A549 (cell line): ENCODE measurements at regions not wholly inside any gene's neighbourhood (a gene's known extent, or its start where the extent isn't known, plus 50 kb on each side); places are given as distances from the start of the nearest gene placed in this dataset.

ENCODE experiments used
- ATAC-seq, 2 experiments: fragments of 200-7000 bp in 1 of 2; fragments of >200 bp in 1 of 2; cut with Nextera tagmentation in 1 of 2; cut with Tn5 transposase in 1 of 2; 3 replicates each; pipeline versions ENCODE4 v1.8.0 to v1.9.1; 2018 to 2020; ENCODE audit warnings: mild to moderate bottlenecking in 1 of 2, moderate library complexity in 1 of 2
- CTCF ChIA-PET: fragments of 300-600 bp; sonication (Branson Sonifier 250); formaldehyde crosslinking; extraction: SDS; loops from one replicate; lab custom pipeline; 2021; ENCODE audit warnings: antibody characterized with exemption, inconsistent platforms; lab: Yijun Ruan, JAX
- POLR2A ChIA-PET: fragments of 350-600 bp; formaldehyde crosslinking; extraction: SDS; loops from one replicate; lab custom pipeline; 2021; ENCODE audit warnings: antibody characterized with exemption, inconsistent platforms; lab: Yijun Ruan, JAX
- DNase-seq, 2 experiments: peaks; one replicate each; pipeline versions ENCODE4 v3.0.0 to v3.0.0-alpha.2; 2011 to 2016; ENCODE audit warnings: low read depth in 1 of 2, low spot score in 1 of 2
- FAIRE-seq: peaks from 2 replicates; lab custom pipeline; 2011; peaks lifted over from hg19 to GRCh38; lab: Jason Lieb, UNC
- H3K27ac ChIP-seq, 2 experiments: fragments of >200 bp; sonication (Bioruptor Twin); formaldehyde crosslinking; 3 replicates each; pipeline ENCODE4 v1.5.1; 2016 to 2017
- H3K4me1 ChIP-seq: fragments of >200 bp; sonication (Bioruptor Twin); formaldehyde crosslinking; 3 replicates; pipeline ENCODE4 v1.6.1; 2016
- H3K4me2 ChIP-seq: fragments of >200 bp; sonication (Bioruptor Twin); formaldehyde crosslinking; 3 replicates; pipeline ENCODE4 v1.6.1; 2016
- H3K4me3 ChIP-seq: fragments of >200 bp; sonication (Bioruptor Twin); formaldehyde crosslinking; 3 replicates; pipeline ENCODE4 v1.5.1; 2016
- H3K9me3 ChIP-seq: fragments of >200 bp; sonication (Bioruptor Twin); formaldehyde crosslinking; 3 replicates; pipeline ENCODE4 v1.6.1; 2016
- ATOH8 ChIP-seq: fragments of 250-450 bp; sonication (Bioruptor Pico); IDR thresholded peaks from 2 replicates; pipeline ENCODE4 v1.5.0; 2020; ENCODE audit warnings: low read depth, mild to moderate bottlenecking, moderate library complexity
- CBX8 ChIP-seq: fragments of 200-600 bp; sonication (generic); IDR thresholded peaks from 2 replicates; pipeline ENCODE4 v1.6.1; 2016
- CHD2 ChIP-seq: fragments of 150-350 bp; IDR thresholded peaks from 2 replicates; pipeline ENCODE4 v1.6.1; 2014; ENCODE audit warnings: low read length; ENCODE audit not compliant: partially characterized antibody
- E2F6 ChIP-seq: IDR thresholded peaks from 2 replicates; pipeline ENCODE4 v1.6.1; 2012; ENCODE audit warnings: low read depth, borderline replicate concordance
- ESRRA ChIP-seq: fragments of 150-350 bp; IDR thresholded peaks from 2 replicates; pipeline ENCODE4 v1.6.1; 2014; ENCODE audit warnings: mild to moderate bottlenecking, low read length, borderline replicate concordance
- FOSB ChIP-seq: fragments of 250-450 bp; sonication (Bioruptor Pico); IDR thresholded peaks from 2 replicates; pipeline ENCODE4 v1.5.0; 2020; ENCODE audit warnings: mild to moderate bottlenecking, moderate library complexity
- HOXA7 ChIP-seq: fragments of 250-450 bp; sonication (Bioruptor Pico); IDR thresholded peaks from 2 replicates; pipeline ENCODE4 v1.5.0; 2020; ENCODE audit warnings: mild to moderate bottlenecking, moderate library complexity
- KDM5A ChIP-seq: fragments of 200-600 bp; sonication (generic); IDR thresholded peaks from 2 replicates; pipeline ENCODE4 v1.6.1; 2016; ENCODE audit warnings: antibody characterized with exemption, mild to moderate bottlenecking
- MAFK ChIP-seq: fragments of 450-650 bp; IDR thresholded peaks from 2 replicates; pipeline ENCODE4 v1.6.1; 2014; ENCODE audit not compliant: partially characterized antibody
- MAZ ChIP-seq: fragments of 150-350 bp; IDR thresholded peaks from 2 replicates; pipeline ENCODE4 v1.6.1; 2014; ENCODE audit warnings: antibody characterized with exemption, low read depth, low read length, borderline replicate concordance
- PHF8 ChIP-seq: fragments of 200-600 bp; sonication (generic); IDR thresholded peaks from 2 replicates; pipeline ENCODE4 v1.6.1; 2016; ENCODE audit warnings: low read depth, mild to moderate bottlenecking, antibody characterized with exemption, moderate library complexity, borderline replicate concordance
- RAD21 ChIP-seq, 2 experiments: fragments of >200 bp in 1 of 2; sonication (Bioruptor Twin) in 1 of 2; formaldehyde crosslinking in 1 of 2; IDR thresholded peaks in 1 of 2; conservative IDR thresholded peaks in 1 of 2; 2 replicates in 1 of 2; 3 replicates in 1 of 2; pipeline ENCODE4 v1.6.1; 2012 to 2018; ENCODE audit warnings: inconsistent platforms in 1 of 2
- REST ChIP-seq: fragments of 200-600 bp; sonication (generic); IDR thresholded peaks from 2 replicates; pipeline ENCODE4 v1.6.1; 2016; ENCODE audit warnings: antibody characterized with exemption, mild to moderate bottlenecking, moderate library complexity
- SREBF2 ChIP-seq: fragments of 450-650 bp; IDR thresholded peaks from 2 replicates; pipeline ENCODE4 v1.6.1; 2014; ENCODE audit warnings: mild to moderate bottlenecking, moderate library complexity
- ZNF302 ChIP-seq: fragments of 250-450 bp; sonication (Bioruptor Pico); IDR thresholded peaks from 2 replicates; pipeline ENCODE4 v1.9.0; 2021; ENCODE audit warnings: inconsistent platforms, mild to moderate bottlenecking, moderate library complexity
- WGBS: methylation state at CpG from one replicate; pipeline ENCODE4 v1.1.6; 2017; ENCODE audit errors: missing lambda C conversion rate; 5-methylcytosine and 5-hydroxymethylcytosine counted together

- ChIA-PET POLR2A (no interaction called here), CTCF (interaction anchor here (1.0 kb wide), 1 partner anchor 33 kb away, joined by 3 read pairs; no protein-coding TSS in a partner anchor)
- Histone ChIP-seq H3K4me2 (no peak overlapping the region), H3K27ac (no peak overlapping the region), H3K4me3 (no peak overlapping the region), H3K4me1 (no peaks in the 10 kb centered on the region), H3K9me3 (no peaks in the 10 kb centered on the region)
- ATAC-seq (no peak), DNase-seq (no peak), FAIRE-seq (no peak)
- 2% methylated on average over 4 of the region's 4 CpGs for WGBS
- TF ChIP-seq ATOH8 (CRISPR knock-in tag) (no peak), ESRRA (no peak), MAZ (no peak), KDM5A (no peak)
Measured at GRCh38 chr1:213714645-213715044, 273.1 kb upstream of the PROX1 start.

DNA sequence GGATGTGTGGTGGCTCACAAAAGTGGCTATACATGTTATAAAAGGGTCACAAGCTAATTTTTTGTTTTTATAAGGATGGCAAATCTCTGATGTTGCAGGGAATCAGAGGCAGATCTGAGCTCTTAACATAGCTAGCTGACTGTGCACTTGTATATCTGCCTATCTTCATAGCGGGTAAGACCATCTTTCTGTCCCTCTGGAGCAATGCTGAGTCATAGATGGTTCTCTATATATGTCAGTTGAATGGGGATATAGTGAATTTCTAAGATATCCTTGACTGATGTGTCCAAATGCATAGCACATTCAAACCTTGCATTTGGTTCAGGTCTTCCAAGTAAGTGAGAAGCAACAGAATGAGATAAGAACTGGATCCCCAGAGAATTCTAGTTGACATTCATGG, 272.6 kb upstream of the PROX1 start:
- Histone ChIP-seq H3K4me2 (no peak overlapping the region), H3K4me1 (no peaks in the 10 kb centered on the region), H3K9me3 (no peaks in the 10 kb centered on the region), H3K4me3 (no peak overlapping the region), H3K27ac (no peak overlapping the region)
- POLR2A ChIA-PET, result no interaction called here
- CTCF ChIA-PET, result interaction anchor here (0.6 to 1.0 kb wide), 2 partner anchors 17 to 32 kb away, joined by 3 read pairs; no protein-coding TSS in a partner anchor
- DNase-seq, result no peak
- WGBS, result 9% methylated on average over 1 of the region's 1 CpG
- FAIRE-seq, result no peak
- TF ChIP-seq HOXA7 (CRISPR knock-in tag) (no peak), SREBF2 (no peak), E2F6 (no peak), FOSB (no peak), ZNF302 (CRISPR knock-in tag) (no peak), CBX8 (no peak), PHF8 (no peak)
- ATAC-seq, result no peak

DNA sequence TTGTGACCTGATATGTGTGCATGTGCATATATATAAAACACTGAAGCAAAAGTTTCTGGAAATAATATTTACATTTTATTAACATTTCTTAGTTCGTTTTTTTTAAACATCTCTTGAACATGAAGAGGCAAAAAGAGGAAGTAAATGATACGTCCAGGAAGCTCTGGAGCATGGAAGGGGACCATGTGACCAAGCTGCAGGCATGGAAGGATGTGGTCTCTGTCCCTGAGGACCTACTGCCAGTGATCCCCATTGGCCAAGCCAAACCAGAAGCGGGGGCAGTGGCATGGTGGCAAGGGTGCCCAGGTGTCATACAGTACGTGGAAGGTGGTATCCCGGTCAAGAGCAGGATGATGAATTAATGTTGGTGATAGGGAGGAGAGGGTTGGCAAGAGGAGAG, 268.3 kb upstream of the PROX1 start:
- WGBS, result 2% methylated on average over 5 of the region's 5 CpGs

More for the DNA sequence above, 268.3 kb upstream of the PROX1 start:
- Histone ChIP-seq H3K4me1 (no peaks in the 10 kb centered on the region), H3K4me2 (no peak overlapping the region), H3K4me3 (no peak overlapping the region), H3K27ac (no peak overlapping the region), H3K9me3 (no peaks in the 10 kb centered on the region)
- ChIA-PET CTCF (interaction anchor here (0.6 kb wide), 1 partner anchor 18 kb away, joined by 3 read pairs; no protein-coding TSS in a partner anchor), POLR2A (no interaction called here)
- ATAC-seq (no peak), DNase-seq (no peak), FAIRE-seq (no peak)
- TF ChIP-seq CHD2 (no peak), RAD21 (conservative IDR thresholded peaks at IDR 0.05 in 1 of 2, IDR thresholded peaks at IDR 0.05 in 1 of 2) (no peak), REST (no peak), MAFK (no peak)
